ENCODE measurements at regions not wholly inside any gene's neighbourhood (a gene's known extent, or its start where the extent isn't known, plus 50 kb on each side); places are given as distances from the start of the nearest gene placed in this dataset.

DNA sequence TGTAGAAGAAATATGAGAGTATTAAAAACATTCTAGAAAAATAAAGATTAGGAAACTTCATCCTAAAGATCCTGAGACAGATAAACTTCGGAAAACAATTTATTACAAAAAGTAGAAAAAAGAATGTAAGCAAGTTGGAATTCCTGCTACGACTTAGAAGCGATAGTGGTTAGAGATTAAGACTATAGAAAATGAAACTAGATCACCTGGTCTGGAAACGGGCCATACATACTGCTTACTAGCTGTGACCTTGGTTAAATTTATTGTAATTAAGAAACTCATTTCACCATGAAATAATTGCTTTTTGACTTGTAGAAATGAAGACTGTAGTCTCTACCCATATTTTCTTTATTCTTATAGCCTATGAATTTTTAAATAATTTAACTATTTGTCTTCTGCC is 614.1 kb downstream of the SLC16A7 start:
- H3K9me3 ChIP-seq (ENCODE audit: control insufficient read depth in 1 of 2, insufficient read depth in 1 of 2, low read length in 2 of 2) = peaks cover 0 to 4% of the 10 kb centered on the region in 2 experiments
- Mint-ChIP-seq H3K36me3 (ENCODE audit: low read depth) (no peaks in the 10 kb centered on the region), H3K4me3 (no peak overlapping the region), H3K9me3 (peaks cover 14% of the 10 kb centered on the region), H3K27ac (no peak overlapping the region), H3K27me3 (no peaks in the 10 kb centered on the region), H3K4me1 (ENCODE audit: low read depth) (no peaks in the 10 kb centered on the region)
- H3K27me3 ChIP-seq (ENCODE audit: control insufficient read depth in 1 of 2, insufficient read depth in 2 of 2, low read length in 2 of 2) = no peaks in the 10 kb centered on the region
- no peaks in the 10 kb centered on the region for H3K4me1 ChIP-seq (ENCODE audit: insufficient read depth, low read length)
- POLR2A ChIA-PET = no interaction called here
- TF ChIP-seq, protein P1, sequence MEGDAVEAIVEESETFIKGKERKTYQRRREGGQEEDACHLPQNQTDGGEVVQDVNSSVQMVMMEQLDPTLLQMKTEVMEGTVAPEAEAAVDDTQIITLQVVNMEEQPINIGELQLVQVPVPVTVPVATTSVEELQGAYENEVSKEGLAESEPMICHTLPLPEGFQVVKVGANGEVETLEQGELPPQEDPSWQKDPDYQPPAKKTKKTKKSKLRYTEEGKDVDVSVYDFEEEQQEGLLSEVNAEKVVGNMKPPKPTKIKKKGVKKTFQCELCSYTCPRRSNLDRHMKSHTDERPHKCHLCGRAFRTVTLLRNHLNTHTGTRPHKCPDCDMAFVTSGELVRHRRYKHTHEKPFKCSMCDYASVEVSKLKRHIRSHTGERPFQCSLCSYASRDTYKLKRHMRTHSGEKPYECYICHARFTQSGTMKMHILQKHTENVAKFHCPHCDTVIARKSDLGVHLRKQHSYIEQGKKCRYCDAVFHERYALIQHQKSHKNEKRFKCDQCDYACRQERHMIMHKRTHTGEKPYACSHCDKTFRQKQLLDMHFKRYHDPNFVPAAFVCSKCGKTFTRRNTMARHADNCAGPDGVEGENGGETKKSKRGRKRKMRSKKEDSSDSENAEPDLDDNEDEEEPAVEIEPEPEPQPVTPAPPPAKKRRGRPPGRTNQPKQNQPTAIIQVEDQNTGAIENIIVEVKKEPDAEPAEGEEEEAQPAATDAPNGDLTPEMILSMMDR (IDR thresholded peaks at IDR 0.05) = no peak
- H3K4me3 ChIP-seq (ENCODE audit: low read length) = no peak overlapping the region
- CTCF ChIA-PET = no interaction called here
- no peaks in the 10 kb centered on the region for H3K36me3 ChIP-seq (ENCODE audit: insufficient read depth, low read length)
- no peak overlapping the region for H3K27ac ChIP-seq (ENCODE audit: low read depth in 1 of 2, low read length in 2 of 2)
- DNase-seq = no peak
- no peak for ATAC-seq (ENCODE audit: poor library complexity)
- intact Hi-C loops (cut with DNase I, micrococcal nuclease) = no loop called here

DNA sequence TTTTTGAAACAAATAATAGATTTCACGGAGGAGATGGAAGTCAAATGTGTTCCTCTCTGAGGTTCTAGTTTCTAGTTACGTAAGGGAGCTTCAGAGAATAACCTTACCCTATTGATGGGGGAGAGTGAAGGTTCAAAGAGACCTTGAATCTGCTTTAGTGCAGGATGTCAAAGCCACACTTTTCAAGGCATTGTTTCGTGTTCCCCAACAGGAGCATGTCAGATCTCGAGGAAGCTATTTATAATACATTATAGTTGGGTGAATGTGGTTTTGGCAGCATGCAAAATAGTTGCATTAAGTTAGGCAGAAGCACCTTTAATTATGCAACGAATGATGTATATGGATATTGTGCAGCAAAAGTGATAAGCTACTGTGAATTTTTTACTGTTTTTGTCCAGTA is 614.9 kb downstream of the SLC16A7 start:
- CTCF ChIA-PET = no interaction called here
- TF ChIP-seq, protein P1 (IDR thresholded peaks at IDR 0.05) = no peak
- no peaks in the 10 kb centered on the region for H3K4me1 ChIP-seq (ENCODE audit: insufficient read depth, low read length)
- H3K27ac ChIP-seq (ENCODE audit: low read depth in 1 of 2, low read length in 2 of 2) = no peak overlapping the region
- Mint-ChIP-seq H3K4me1 (ENCODE audit: low read depth) (no peaks in the 10 kb centered on the region), H3K36me3 (ENCODE audit: low read depth) (no peaks in the 10 kb centered on the region), H3K9me3 (peaks cover 15% of the 10 kb centered on the region), H3K27me3 (no peaks in the 10 kb centered on the region), H3K4me3 (no peak overlapping the region), H3K27ac (no peak overlapping the region)
- no peak overlapping the region for H3K4me3 ChIP-seq (ENCODE audit: low read length)
- DNase-seq (no peak), ATAC-seq (ENCODE audit: poor library complexity) (no peak)
- H3K27me3 ChIP-seq (ENCODE audit: control insufficient read depth in 1 of 2, insufficient read depth in 2 of 2, low read length in 2 of 2) = no peaks in the 10 kb centered on the region
- POLR2A ChIA-PET = no interaction called here
- intact Hi-C loops (cut with DNase I, micrococcal nuclease) = no loop called here
- H3K36me3 ChIP-seq (ENCODE audit: insufficient read depth, low read length) = no peaks in the 10 kb centered on the region
- peaks cover 0 to 4% of the 10 kb centered on the region in 2 experiments for H3K9me3 ChIP-seq (ENCODE audit: control insufficient read depth in 1 of 2, insufficient read depth in 1 of 2, low read length in 2 of 2)

DNA sequence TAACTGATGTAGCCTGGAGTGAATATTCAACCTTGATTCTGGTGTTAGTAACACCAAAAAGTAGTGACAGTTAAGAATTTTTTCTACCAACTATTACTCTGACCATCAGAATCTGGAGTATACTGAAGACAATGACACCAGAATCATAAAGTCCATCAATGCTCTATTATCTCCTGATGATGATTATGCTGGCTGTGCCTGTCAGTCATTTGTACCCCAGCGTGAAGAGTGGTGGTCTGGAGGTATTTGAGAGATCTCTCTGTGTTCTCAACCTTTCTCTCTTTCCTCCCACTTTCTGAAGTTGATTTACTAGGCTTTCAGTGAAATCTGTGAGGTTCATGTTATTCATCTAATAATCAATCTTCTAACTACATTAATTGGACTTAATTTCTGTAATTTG is 615.4 kb downstream of the SLC16A7 start:
- Mint-ChIP-seq H3K27me3 (no peaks in the 10 kb centered on the region), H3K9me3 (peaks cover 15% of the 10 kb centered on the region), H3K4me1 (ENCODE audit: low read depth) (no peaks in the 10 kb centered on the region), H3K36me3 (ENCODE audit: low read depth) (no peaks in the 10 kb centered on the region), H3K4me3 (no peak overlapping the region), H3K27ac (no peak overlapping the region)
- DNase-seq (no peak), ATAC-seq (ENCODE audit: poor library complexity) (no peak)
- Histone ChIP-seq H3K9me3 (ENCODE audit: control insufficient read depth in 1 of 2, insufficient read depth in 1 of 2, low read length in 2 of 2) (peaks cover 0 to 4% of the 10 kb centered on the region in 2 experiments), H3K27ac (ENCODE audit: low read depth in 1 of 2, low read length in 2 of 2) (no peak overlapping the region), H3K4me1 (ENCODE audit: insufficient read depth, low read length) (no peaks in the 10 kb centered on the region), H3K36me3 (ENCODE audit: insufficient read depth, low read length) (no peaks in the 10 kb centered on the region), H3K27me3 (ENCODE audit: control insufficient read depth in 1 of 2, insufficient read depth in 2 of 2, low read length in 2 of 2) (no peaks in the 10 kb centered on the region), H3K4me3 (ENCODE audit: low read length) (no peak overlapping the region)
- TF ChIP-seq, protein P1 (IDR thresholded peaks at IDR 0.05) = no peak
- intact Hi-C loops (cut with DNase I, micrococcal nuclease) = no loop called here
- CTCF ChIA-PET = no interaction called here
- POLR2A ChIA-PET = no interaction called here
